Small intestine (tissue), 7 donors: ENCODE measurements at regions not wholly inside any gene's neighbourhood (a gene's known extent, or its start where the extent isn't known, plus 50 kb on each side); places are given as distances from the start of the nearest gene placed in this dataset.
"Not testable (repeated sequence)": the region's sequence is repeated elsewhere in the genome, so short reads cannot be mapped to it uniquely, and the experiment has no call there.

ENCODE experiments used
- DNase-seq, 2 donors: peaks; one replicate each; pipeline versions ENCODE4 v3.0.0 to v3.0.0-alpha.2; 2013
- FAIRE-seq: peaks from 2 replicates; lab custom pipeline; 2012; peaks lifted over from hg19 to GRCh38; lab: Jason Lieb, UNC
- H3K27ac ChIP-seq, 3 donors: one replicate each; pipeline ENCODE4 v1.5.1; 2013; ENCODE audit warnings: low read length in 2 of 3, mild to moderate bottlenecking in 2 of 3, control low read depth in 1 of 3, inconsistent platforms in 1 of 3, low read depth in 1 of 3, moderate library complexity in 1 of 3
- H3K27me3 ChIP-seq, 3 donors: one replicate each; pipeline ENCODE4 v1.6.1; 2013; ENCODE audit warnings: low read length in 3 of 3, inconsistent platforms in 1 of 3; ENCODE audit not compliant: control insufficient read depth in 3 of 3, insufficient read depth in 3 of 3
- H3K36me3 ChIP-seq, 3 donors: one replicate each; pipeline ENCODE4 v1.6.1; 2013; ENCODE audit warnings: low read length in 3 of 3, inconsistent platforms in 1 of 3, low read depth in 1 of 3, mild to moderate bottlenecking in 1 of 3, moderate library complexity in 1 of 3; ENCODE audit not compliant: control insufficient read depth in 3 of 3, insufficient read depth in 2 of 3
- H3K4me1 ChIP-seq, 3 donors: one replicate each; pipeline ENCODE4 v1.6.1; 2013; ENCODE audit warnings: low read length in 2 of 3, inconsistent platforms in 1 of 3, low read depth in 1 of 3, mild to moderate bottlenecking in 1 of 3, moderate library complexity in 1 of 3; ENCODE audit not compliant: control insufficient read depth in 3 of 3, insufficient read depth in 2 of 3
- H3K4me3 ChIP-seq, 3 donors: one replicate each; pipeline ENCODE4 v1.5.1; 2013; ENCODE audit warnings: low read length in 3 of 3, control low read depth in 1 of 3, inconsistent platforms in 1 of 3, low read depth in 1 of 3, mild to moderate bottlenecking in 1 of 3, moderate library complexity in 1 of 3
- H3K9me3 ChIP-seq, 2 donors: one replicate each; pipeline ENCODE4 v1.6.1; 2013; ENCODE audit warnings: low read depth in 1 of 2, low read length in 1 of 2; ENCODE audit not compliant: control insufficient read depth in 2 of 2, insufficient read depth in 1 of 2
- WGBS, 3 donors: extraction: QIAGEN DNeasy Blood & Tissue Kit; methylation state at CpG; one replicate each; pipeline ENCODE4 v1.1.7; 2013; 5-methylcytosine and 5-hydroxymethylcytosine counted together
- donor health status: healthy with polysubstance abuse.
- donor health status: control.
- donor health status: control.
- donor health status: Bipolar disorder and iron deficiency.
- donor health status: healthy.

GRCh38 chr11:23471878-23472277, 611.6 kb upstream of the CCDC179 start:
- no peak for FAIRE-seq
- 82 to 84% (median 84%) methylated on average over 2 of the region's 2 CpGs for WGBS, 3 donors
- no peaks in the 10 kb centered on the region for H3K4me1 ChIP-seq
- no peak overlapping the region for H3K4me3 ChIP-seq
- H3K27me3 ChIP-seq, result no peaks in the 10 kb centered on the region
- H3K36me3 ChIP-seq, result no peaks in the 10 kb centered on the region
- DNase-seq, result no peak
- H3K9me3 ChIP-seq, result no peaks in the 10 kb centered on the region
- no peak overlapping the region for H3K27ac ChIP-seq

- Histone ChIP-seq H3K27me3 (no peaks in the 10 kb centered on the region), H3K27ac (no peak overlapping the region), H3K4me1 (no peaks in the 10 kb centered on the region), H3K9me3 (no peaks in the 10 kb centered on the region), H3K4me3 (no peak overlapping the region), H3K36me3 (no peaks in the 10 kb centered on the region)
- DNase-seq, result no peak
- FAIRE-seq, result no peak
Observed at GRCh38 chr11:23473782-23474181, 613.5 kb upstream of the CCDC179 start.

GRCh38 chr11:23480736-23481135, 620.5 kb upstream of the CCDC179 start:
- Histone ChIP-seq H3K27me3 (no peaks in the 10 kb centered on the region), H3K4me3 (no peak overlapping the region), H3K36me3 (no peaks in the 10 kb centered on the region), H3K9me3 (peaks cover 0 to 8% of the 10 kb centered on the region in 2 donors), H3K4me1 (no peaks in the 10 kb centered on the region), H3K27ac (no peak overlapping the region)
- no peak for DNase-seq
- no peak for FAIRE-seq

GRCh38 chr11:23484146-23484545, 623.9 kb upstream of the CCDC179 start:
- not testable (repeated sequence) for H3K4me3 ChIP-seq, H3K36me3 ChIP-seq, H3K9me3 ChIP-seq, FAIRE-seq, H3K27me3 ChIP-seq, DNase-seq, H3K4me1 ChIP-seq, H3K27ac ChIP-seq
- WGBS, 3 donors, result 37 to 62% (median 42%) methylated on average over 3 of the region's 3 CpGs

GRCh38 chr11:23484618-23485017, 624.3 kb upstream of the CCDC179 start:
- not testable (repeated sequence) for H3K9me3 ChIP-seq, H3K36me3 ChIP-seq, H3K4me1 ChIP-seq, H3K4me3 ChIP-seq, H3K27ac ChIP-seq, FAIRE-seq, H3K27me3 ChIP-seq, DNase-seq
- WGBS, 3 donors, result 84 to 85% (median 85%) methylated on average over 3 of the region's 3 CpGs

GRCh38 chr11:23490557-23491235, 630.4 kb upstream of the CCDC179 start:
- DNase-seq (no peak), FAIRE-seq (no peak)
- Histone ChIP-seq H3K27ac (no peak overlapping the region), H3K36me3 (no peaks in the 10 kb centered on the region), H3K27me3 (no peaks in the 10 kb centered on the region), H3K9me3 (peaks cover 0 to 2% of the 10 kb centered on the region in 2 donors), H3K4me1 (no peaks in the 10 kb centered on the region), H3K4me3 (no peak overlapping the region)
- 38 to 50% (median 41%) methylated on average over 3 of the region's 3 CpGs for WGBS, 3 donors

GRCh38 chr11:23494981-23495380, 634.7 kb upstream of the CCDC179 start:
- DNase-seq, result no peak
- WGBS, 3 donors, result 52 to 74% (median 64%) methylated on average over 2 of the region's 2 CpGs
- Histone ChIP-seq H3K36me3 (no peaks in the 10 kb centered on the region), H3K27ac (no peak overlapping the region), H3K9me3 (no peaks in the 10 kb centered on the region), H3K4me3 (no peak overlapping the region), H3K27me3 (no peaks in the 10 kb centered on the region), H3K4me1 (no peaks in the 10 kb centered on the region)
- no peak for FAIRE-seq

- Histone ChIP-seq H3K36me3 (no peaks in the 10 kb centered on the region), H3K4me3 (no peak overlapping the region), H3K27ac (no peak overlapping the region), H3K27me3 (no peaks in the 10 kb centered on the region), H3K9me3 (no peaks in the 10 kb centered on the region), H3K4me1 (no peaks in the 10 kb centered on the region)
- WGBS, 3 donors, result 62 to 65% (median 63%) methylated on average over 6 of the region's 6 CpGs
- FAIRE-seq, result no peak
- no peak for DNase-seq
Observed at GRCh38 chr11:23496340-23496739, 636.1 kb upstream of the CCDC179 start.

- no peak for DNase-seq
- H3K4me1 ChIP-seq, result no peaks in the 10 kb centered on the region
- no peaks in the 10 kb centered on the region for H3K36me3 ChIP-seq
- H3K27me3 ChIP-seq, result no peaks in the 10 kb centered on the region
- no peaks in the 10 kb centered on the region for H3K9me3 ChIP-seq
- no peak for FAIRE-seq
- no peak overlapping the region for H3K4me3 ChIP-seq
- WGBS, 3 donors, result 65 to 79% (median 71%) methylated on average over 1 of the region's 1 CpG
- no peak overlapping the region for H3K27ac ChIP-seq
Observed at GRCh38 chr11:23497040-23497439, 636.8 kb upstream of the CCDC179 start.
